ENCODE measurements at regions not wholly inside any gene's neighbourhood (a gene's known extent, or its start where the extent isn't known, plus 50 kb on each side); places are given as distances from the start of the nearest gene placed in this dataset.

- H3K4me2 ChIP-seq: peak overlapping the region in 9 of 11 experiments; percentile 64 to 83 (median 69); a peak in 18 of 22 replicates
- H3K36me3 ChIP-seq: no peaks in the 10 kb centered on the region
- no peak overlapping the region for H3K4me3 ChIP-seq
- peak overlapping the region in 4 of 11 experiments; percentile 26 to 94 (median 82); a peak in 7 of 22 replicates for H3K9ac ChIP-seq
- peak overlapping the region; percentile 70 to 100 (median 86); a peak in 21 of 22 replicates for H3K27ac ChIP-seq
- H3K27me3 ChIP-seq: no peaks in the 10 kb centered on the region
- peak in 2 of 11 experiments; percentile 36 to 48; a peak in 1 of 22 replicates for TF ChIP-seq Cebpa-rat (IDR thresholded peaks at IDR 0.05)
- peaks cover 0 to 18% (median 0%) of the 10 kb centered on the region in 11 experiments; a peak in 5 of 22 replicates for H3K9me3 ChIP-seq (replicated peaks in 1 of 11)
- peaks cover 12 to 79% (median 28%) of the 10 kb centered on the region in 10 experiments for H3K4me1 ChIP-seq
- H4K20me1 ChIP-seq: no peaks in the 10 kb centered on the region
Measured at GRCh38 chr1:203401199-203401877, 50.4 kb upstream of the FMOD start.

- H3K27me3 ChIP-seq: no peaks in the 10 kb centered on the region
- no peaks in the 10 kb centered on the region for H4K20me1 ChIP-seq
- H3K9ac ChIP-seq: peak overlapping the region; percentile 6 to 94 (median 64); a peak in 17 of 22 replicates
- peaks cover 0 to 25% (median 0%) of the 10 kb centered on the region in 11 experiments; a peak in 6 of 22 replicates for H3K9me3 ChIP-seq (replicated peaks in 1 of 11)
- peak overlapping the region; percentile 70 to 100 (median 86) for H3K27ac ChIP-seq
- no peak overlapping the region for H3K4me3 ChIP-seq
- H3K36me3 ChIP-seq: no peaks in the 10 kb centered on the region
- peaks cover 12 to 79% (median 28%) of the 10 kb centered on the region in 10 experiments for H3K4me1 ChIP-seq
- peak overlapping the region; percentile 42 to 83 (median 69) for H3K4me2 ChIP-seq
- no peak for TF ChIP-seq Cebpa-rat (IDR thresholded peaks at IDR 0.05)
Measured at GRCh38 chr1:203402152-203402551, 51.2 kb upstream of the FMOD start.

GRCh38 chr1:203402629-203403337 lies 51.9 kb upstream of the FMOD start:
- Histone ChIP-seq H3K4me1 (peaks cover 12 to 82% (median 28%) of the 10 kb centered on the region in 10 experiments), H3K27ac (peak overlapping the region; percentile 70 to 100 (median 86)), H3K4me3 (no peak overlapping the region), H3K36me3 (no peaks in the 10 kb centered on the region), H3K27me3 (no peaks in the 10 kb centered on the region), H3K4me2 (peak overlapping the region; percentile 42 to 83 (median 74)), H4K20me1 (no peaks in the 10 kb centered on the region), H3K9me3 (replicated peaks in 1 of 11) (peaks cover 0 to 31% (median 0%) of the 10 kb centered on the region in 11 experiments; a peak in 6 of 22 replicates), H3K9ac (peak overlapping the region in 10 of 11 experiments; percentile 3 to 94 (median 71); a peak in 20 of 22 replicates)
- peak in 7 of 11 experiments; percentile 32 to 85 (median 58); a peak in 9 of 22 replicates for TF ChIP-seq Cebpa-rat (IDR thresholded peaks at IDR 0.05)

GRCh38 chr1:203403586-203403985 lies 52.7 kb upstream of the FMOD start:
- Histone ChIP-seq H3K36me3 (no peaks in the 10 kb centered on the region), H3K4me3 (no peak overlapping the region), H4K20me1 (no peaks in the 10 kb centered on the region), H3K27me3 (no peaks in the 10 kb centered on the region), H3K27ac (peak overlapping the region; percentile 70 to 100 (median 86)), H3K9me3 (replicated peaks in 1 of 11) (peaks cover 0 to 39% (median 0%) of the 10 kb centered on the region in 11 experiments; a peak in 7 of 22 replicates), H3K9ac (peak overlapping the region in 7 of 11 experiments; percentile 60 to 94 (median 78); a peak in 13 of 22 replicates), H3K4me1 (peaks cover 12 to 90% (median 30%) of the 10 kb centered on the region in 10 experiments), H3K4me2 (peak overlapping the region in 7 of 11 experiments; percentile 48 to 83 (median 74); a peak in 13 of 22 replicates)
- TF ChIP-seq Cebpa-rat (IDR thresholded peaks at IDR 0.05): no peak

GRCh38 chr1:203404546-203404945 lies 53.6 kb upstream of the FMOD start:
- Histone ChIP-seq H3K9ac (no peak overlapping the region), H3K27me3 (no peaks in the 10 kb centered on the region), H3K4me3 (no peak overlapping the region), H3K4me1 (peaks cover 12 to 98% (median 37%) of the 10 kb centered on the region in 10 experiments), H3K4me2 (peak overlapping the region in 3 of 11 experiments; percentile 61 to 79 (median 74); a peak in 6 of 22 replicates), H4K20me1 (no peaks in the 10 kb centered on the region), H3K36me3 (no peaks in the 10 kb centered on the region), H3K27ac (peak overlapping the region in 6 of 11 experiments; percentile 27 to 100 (median 96); a peak in 8 of 22 replicates), H3K9me3 (replicated peaks in 1 of 11) (peaks cover 0 to 48% (median 0%) of the 10 kb centered on the region in 11 experiments; a peak in 7 of 22 replicates)
- no peak for TF ChIP-seq Cebpa-rat (IDR thresholded peaks at IDR 0.05)

GRCh38 chr1:203405703-203406438 lies 54.9 kb upstream of the FMOD start:
- H3K27me3 ChIP-seq: no peaks in the 10 kb centered on the region

GRCh38 chr1:203406446-203407045 lies 55.6 kb upstream of the FMOD start:
- peaks cover 22 to 97% (median 46%) of the 10 kb centered on the region in 10 experiments for H3K4me1 ChIP-seq
- no peak for TF ChIP-seq Cebpa-rat (IDR thresholded peaks at IDR 0.05)
- H3K9ac ChIP-seq: no peak overlapping the region
- H3K4me2 ChIP-seq: peak overlapping the region in 3 of 11 experiments; percentile 61 to 79 (median 74); a peak in 5 of 22 replicates
- peak overlapping the region in 5 of 11 experiments; percentile 7 to 98 (median 14); a peak in 6 of 22 replicates for H3K27ac ChIP-seq
- no peaks in the 10 kb centered on the region for H3K27me3 ChIP-seq
- H3K4me3 ChIP-seq: no peak overlapping the region
- no peaks in the 10 kb centered on the region for H4K20me1 ChIP-seq
- peaks cover 0 to 54% (median 10%) of the 10 kb centered on the region in 11 experiments; a peak in 17 of 22 replicates for H3K9me3 ChIP-seq (replicated peaks in 1 of 11)
- no peaks in the 10 kb centered on the region for H3K36me3 ChIP-seq

More at GRCh38 chr1:203405703-203406438, 54.9 kb upstream of the FMOD start:
- H3K36me3 ChIP-seq: no peaks in the 10 kb centered on the region
- peak overlapping the region in 5 of 11 experiments; percentile 21 to 100 (median 98); a peak in 7 of 22 replicates for H3K27ac ChIP-seq
- peaks cover 22 to 97% (median 49%) of the 10 kb centered on the region in 10 experiments for H3K4me1 ChIP-seq
- H3K4me2 ChIP-seq: peak overlapping the region in 3 of 11 experiments; percentile 61 to 79 (median 74); a peak in 6 of 22 replicates
- no peak for TF ChIP-seq Cebpa-rat (IDR thresholded peaks at IDR 0.05)
- H4K20me1 ChIP-seq: no peaks in the 10 kb centered on the region
- H3K4me3 ChIP-seq: no peak overlapping the region
- H3K9ac ChIP-seq: no peak overlapping the region
- H3K9me3 ChIP-seq (replicated peaks in 1 of 11): peaks cover 0 to 48% (median 3%) of the 10 kb centered on the region in 11 experiments; a peak in 13 of 22 replicates

- no peak overlapping the region for H3K9ac ChIP-seq
- peak overlapping the region in 2 of 11 experiments; percentile 74 to 79; a peak in 4 of 22 replicates for H3K4me2 ChIP-seq
- TF ChIP-seq Cebpa-rat (IDR thresholded peaks at IDR 0.05): no peak
- peaks cover 0 to 62% (median 13%) of the 10 kb centered on the region in 11 experiments; a peak in 17 of 22 replicates for H3K9me3 ChIP-seq (replicated peaks in 1 of 11)
- no peaks in the 10 kb centered on the region for H4K20me1 ChIP-seq
- H3K27ac ChIP-seq: peak overlapping the region in 1 of 11 experiments; percentile 98; a peak in 2 of 22 replicates
- no peaks in the 10 kb centered on the region for H3K36me3 ChIP-seq
- H3K27me3 ChIP-seq: no peaks in the 10 kb centered on the region
- peaks cover 16 to 94% (median 38%) of the 10 kb centered on the region in 10 experiments for H3K4me1 ChIP-seq
- H3K4me3 ChIP-seq: no peak overlapping the region
Measured at GRCh38 chr1:203407296-203407695, 56.4 kb upstream of the FMOD start.
